ENCODE measurements at regions not wholly inside any gene's neighbourhood (a gene's known extent, or its start where the extent isn't known, plus 50 kb on each side); places are given as distances from the start of the nearest gene placed in this dataset.

DNA sequence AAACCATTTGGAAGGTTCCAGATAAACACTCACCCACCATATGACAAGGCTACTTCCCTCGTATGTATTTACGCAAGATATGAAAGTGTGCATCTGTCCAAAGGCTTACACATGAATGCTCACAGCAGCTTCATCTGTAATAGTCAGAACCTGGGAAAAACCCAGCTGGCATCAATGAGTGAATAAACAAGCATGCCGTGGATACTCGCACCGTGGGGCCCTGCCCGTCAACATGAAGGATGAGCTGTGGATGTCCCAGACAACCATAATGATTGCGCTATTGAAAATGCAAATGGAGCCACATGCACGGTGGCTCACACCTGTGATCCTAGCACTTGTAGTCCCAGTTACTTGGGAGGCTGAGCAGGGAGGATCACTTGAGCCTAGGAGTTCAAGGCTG lies 60.6 kb upstream of the FCN1 start:
- Histone ChIP-seq H3K27me3 (ENCODE audit: insufficient read depth, low read length) (no peaks in the 10 kb centered on the region), H3K9me3 (ENCODE audit: control insufficient read depth, low read depth, low read length) (no peaks in the 10 kb centered on the region), H3K4me2 (ENCODE audit: insufficient read depth, insufficient read length, low read length) (no peak overlapping the region), H2AK5ac (ENCODE audit: insufficient read length, low read length) (no peak overlapping the region), H2BK120ac (ENCODE audit: low read depth, low read length, poor library complexity, severe bottlenecking) (no peak overlapping the region), H3K18ac (ENCODE audit: insufficient read length, low read depth, low read length) (no peak overlapping the region), H3K27ac (ENCODE audit: insufficient read length, low read depth, low read length) (no peak overlapping the region), H2BK5ac (ENCODE audit: insufficient read length, low read length) (no peak overlapping the region), H3K79me1 (ENCODE audit: insufficient read depth, low read depth, low read length, poor library complexity, severe bottlenecking) (no peaks in the 10 kb centered on the region), H2BK20ac (ENCODE audit: low read depth, low read length, poor library complexity, severe bottlenecking) (no peak overlapping the region), H4K8ac (replicated peaks; ENCODE audit: insufficient read length, low read depth, low read length) (no peak overlapping the region), H3K56ac (ENCODE audit: insufficient read length, low read depth, low read length) (no peak overlapping the region), H3K14ac (ENCODE audit: insufficient read depth, low read length) (no peak overlapping the region), H3K79me2 (ENCODE audit: insufficient read depth, low read length) (no peaks in the 10 kb centered on the region), H3K23me2 (ENCODE audit: insufficient read length, low read depth, low read length, poor library complexity, severe bottlenecking) (no peaks in the 10 kb centered on the region), H2BK12ac (ENCODE audit: insufficient read length, low read depth, low read length) (no peak overlapping the region), H4K5ac (ENCODE audit: insufficient read length, low read depth, low read length) (no peak overlapping the region), H4K91ac (ENCODE audit: insufficient read length, low read depth, low read length) (no peak overlapping the region), H3T11ph (ENCODE audit: low read length) (no peak overlapping the region), H3K4me1 (ENCODE audit: insufficient read depth, low read length) (peaks cover under 1% of the 10 kb centered on the region; the same call in 1 of the 2 replicates), H3K23ac (ENCODE audit: insufficient read length, low read depth, low read length) (no peak overlapping the region), H2BK15ac (ENCODE audit: low read depth, low read length) (no peak overlapping the region), H3K9ac (ENCODE audit: extremely low read depth, insufficient read length, low read length) (no peak overlapping the region), H2AFZ (ENCODE audit: low read length) (no peak overlapping the region), H3K4ac (ENCODE audit: low read depth, low read length) (no peak overlapping the region), H4K20me1 (ENCODE audit: control insufficient read depth, insufficient read depth, insufficient read length) (no peaks in the 10 kb centered on the region)
- Mint-ChIP-seq H3K36me3 (ENCODE audit: insufficient read depth in 1 of 3, low read depth in 3 of 3) (no peaks in the 10 kb centered on the region), H3K27me3 (ENCODE audit: low read depth) (peaks cover 2% of the 10 kb centered on the region; the same call in 1 of the 2 replicates), H3K9me3 (no peaks in the 10 kb centered on the region), H3K4me1 (peaks cover 40 to 47% of the 10 kb centered on the region in 2 experiments), H3K27ac (no peak overlapping the region), H3K4me3 (no peak overlapping the region)
- TF ChIP-seq, protein P1, sequence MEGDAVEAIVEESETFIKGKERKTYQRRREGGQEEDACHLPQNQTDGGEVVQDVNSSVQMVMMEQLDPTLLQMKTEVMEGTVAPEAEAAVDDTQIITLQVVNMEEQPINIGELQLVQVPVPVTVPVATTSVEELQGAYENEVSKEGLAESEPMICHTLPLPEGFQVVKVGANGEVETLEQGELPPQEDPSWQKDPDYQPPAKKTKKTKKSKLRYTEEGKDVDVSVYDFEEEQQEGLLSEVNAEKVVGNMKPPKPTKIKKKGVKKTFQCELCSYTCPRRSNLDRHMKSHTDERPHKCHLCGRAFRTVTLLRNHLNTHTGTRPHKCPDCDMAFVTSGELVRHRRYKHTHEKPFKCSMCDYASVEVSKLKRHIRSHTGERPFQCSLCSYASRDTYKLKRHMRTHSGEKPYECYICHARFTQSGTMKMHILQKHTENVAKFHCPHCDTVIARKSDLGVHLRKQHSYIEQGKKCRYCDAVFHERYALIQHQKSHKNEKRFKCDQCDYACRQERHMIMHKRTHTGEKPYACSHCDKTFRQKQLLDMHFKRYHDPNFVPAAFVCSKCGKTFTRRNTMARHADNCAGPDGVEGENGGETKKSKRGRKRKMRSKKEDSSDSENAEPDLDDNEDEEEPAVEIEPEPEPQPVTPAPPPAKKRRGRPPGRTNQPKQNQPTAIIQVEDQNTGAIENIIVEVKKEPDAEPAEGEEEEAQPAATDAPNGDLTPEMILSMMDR (conservative IDR thresholded peaks at IDR 0.05): no peak
- WGBS (ENCODE audit: extremely low coverage, insufficient read length, low lambda C conversion rate): no CpG with 5 or more reads among the region's 8 CpGs
- DNase-seq: no peak

Data from H9 (cell line).